NCI-H1417 treated with DMSO at 0.1 percent for 48 hours (cell line): ENCODE measurements at regions not wholly inside any gene's neighbourhood (a gene's known extent, or its start where the extent isn't known, plus 50 kb on each side); places are given as distances from the start of the nearest gene placed in this dataset.

Experiments used
- DNase-seq: peaks from one replicate; lab custom pipeline; 2025; lab: John Stamatoyannopoulos, UW

- no peak for DNase-seq
Observed at GRCh38 chr7:136034132-136034531, 57.0 kb upstream of the MTPN start.

- no peak for DNase-seq
Observed at GRCh38 chr7:136033413-136034031, 56.4 kb upstream of the MTPN start.

- no peak for DNase-seq
Observed at GRCh38 chr7:136030867-136031318, 53.7 kb upstream of the MTPN start.

GRCh38 chr7:136030330-136030729 is 53.2 kb upstream of the MTPN start:
- no peak for DNase-seq

- no peak for DNase-seq
Observed at GRCh38 chr7:136027160-136027559, 50.0 kb upstream of the MTPN start.
